Thymus (tissue), 11 donors: ENCODE measurements at regions not wholly inside any gene's neighbourhood (a gene's known extent, or its start where the extent isn't known, plus 50 kb on each side); places are given as distances from the start of the nearest gene placed in this dataset.

Experiments
- DNase-seq, 9 donors: peaks; one replicate each; pipeline ENCODE4 v3.0.0-alpha.2; 2013; ENCODE audit warnings: low spot score in 9 of 9, low read depth in 6 of 9, missing footprints in 1 of 9
- H3K27ac ChIP-seq, 2 donors: one replicate each; pipeline ENCODE4 v1.5.1; 2013; ENCODE audit warnings: control low read depth in 1 of 2, low read depth in 1 of 2, low read length in 1 of 2, mild to moderate bottlenecking in 1 of 2, moderate library complexity in 1 of 2
- H3K27me3 ChIP-seq, 2 donors: one replicate each; pipeline ENCODE4 v1.5.1; 2013; ENCODE audit warnings: low read length in 1 of 2; ENCODE audit not compliant: control insufficient read depth in 2 of 2, insufficient read depth in 1 of 2
- H3K36me3 ChIP-seq, 2 donors: one replicate each; pipeline ENCODE4 v1.5.1; 2013; ENCODE audit warnings: low read length in 1 of 2, mild to moderate bottlenecking in 1 of 2, moderate library complexity in 1 of 2; ENCODE audit not compliant: control insufficient read depth in 2 of 2, insufficient read depth in 2 of 2
- H3K4me1 ChIP-seq, 2 donors: one replicate each; pipeline ENCODE4 v1.5.1; 2013; ENCODE audit warnings: low read length in 2 of 2; ENCODE audit not compliant: control insufficient read depth in 2 of 2, insufficient read depth in 2 of 2
- H3K4me3 ChIP-seq, 2 donors: one replicate each; pipeline ENCODE4 v1.5.1; 2013; ENCODE audit warnings: low read length in 2 of 2, control low read depth in 1 of 2, mild to moderate bottlenecking in 1 of 2
- H3K9me3 ChIP-seq, 2 donors: one replicate each; pipeline ENCODE4 v1.5.1; 2013; ENCODE audit warnings: low read length in 1 of 2, mild to moderate bottlenecking in 1 of 2; ENCODE audit not compliant: control insufficient read depth in 2 of 2, insufficient read depth in 1 of 2
- WGBS: extraction: QIAGEN DNeasy Blood & Tissue Kit; methylation state at CpG from one replicate; pipeline ENCODE4 v1.1.7; 2013; 5-methylcytosine and 5-hydroxymethylcytosine counted together
- donor health status: healthy.

DNA sequence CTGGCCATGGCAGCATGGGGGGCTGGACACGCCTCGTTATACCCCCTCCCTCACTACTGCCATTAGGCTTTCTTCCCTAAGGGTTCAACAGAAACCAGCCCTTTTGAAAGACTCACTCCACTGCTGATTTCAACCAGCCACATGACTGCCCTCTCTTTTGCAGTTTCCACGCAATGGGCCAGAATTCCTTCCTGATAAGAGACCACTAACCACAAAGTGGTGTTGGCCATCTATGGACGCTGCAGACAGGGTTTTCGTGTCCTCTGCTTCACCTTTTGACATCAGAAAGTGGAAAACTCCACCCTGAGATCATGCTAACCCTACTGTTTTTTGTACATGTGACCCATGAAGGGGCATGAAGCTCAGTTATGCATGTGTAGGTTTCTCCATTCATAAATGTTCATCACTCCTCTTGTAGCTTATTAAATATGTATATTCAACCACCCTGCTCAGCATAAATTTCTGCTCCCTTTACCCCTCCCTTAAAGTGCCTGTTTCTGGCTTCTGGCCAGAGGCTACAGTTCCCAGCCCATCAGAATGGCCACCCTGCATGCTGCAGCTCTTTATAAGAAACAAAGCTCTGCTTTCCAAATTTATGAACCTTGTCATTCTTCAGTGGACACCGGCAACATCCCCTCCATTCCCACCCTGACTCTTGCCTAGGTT is 105.6 kb upstream of the KCNK12 start:
- H3K4me3 ChIP-seq = no peak overlapping the region
- no peak for DNase-seq
- H3K9me3 ChIP-seq = no peaks in the 10 kb centered on the region
- H3K27me3 ChIP-seq = no peaks in the 10 kb centered on the region
- 80% methylated on average over 6 of the region's 6 CpGs for WGBS
- H3K4me1 ChIP-seq = no peaks in the 10 kb centered on the region
- no peak overlapping the region for H3K27ac ChIP-seq
- H3K36me3 ChIP-seq = no peaks in the 10 kb centered on the region

DNA sequence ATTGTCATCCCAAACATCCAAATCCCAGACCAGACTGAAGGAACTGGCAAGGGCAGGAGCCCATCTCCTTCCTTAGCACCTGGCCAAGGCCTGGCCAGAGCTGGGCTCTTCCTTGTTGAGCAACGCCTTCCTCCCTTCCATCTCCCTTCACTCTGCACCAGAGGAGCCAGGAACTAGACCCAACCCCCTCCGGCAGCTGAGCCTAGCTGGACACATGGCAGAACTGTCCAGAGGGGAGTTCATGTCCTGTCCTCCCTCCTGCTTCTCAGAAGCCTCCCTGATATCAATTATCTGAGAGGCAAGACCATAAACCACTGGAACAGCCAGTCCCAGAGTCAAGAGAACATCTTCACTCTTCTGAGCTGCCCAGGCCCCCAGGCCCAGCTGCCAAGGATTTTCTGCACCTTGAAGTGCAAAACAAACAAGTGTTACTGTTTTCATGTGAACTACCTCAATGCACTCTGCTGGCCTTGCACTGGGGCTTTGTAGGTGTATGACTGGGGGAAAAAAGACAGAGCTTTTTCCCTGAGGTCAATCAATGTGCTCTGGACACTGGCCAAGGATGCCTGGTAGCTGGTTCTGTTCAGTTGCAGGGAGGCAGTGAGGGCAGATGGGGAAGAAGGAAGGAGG is 104.5 kb upstream of the KCNK12 start:
- Histone ChIP-seq H3K4me3 (no peak overlapping the region), H3K36me3 (no peaks in the 10 kb centered on the region), H3K9me3 (no peaks in the 10 kb centered on the region), H3K27me3 (no peaks in the 10 kb centered on the region), H3K4me1 (no peaks in the 10 kb centered on the region), H3K27ac (no peak overlapping the region)
- no peak for DNase-seq
- WGBS = 96% methylated on average over 2 of the region's 2 CpGs

GRCh38 chr2:47666332-47666731 is 95.5 kb upstream of the KCNK12 start:
- no peak overlapping the region for H3K4me3 ChIP-seq
- no peak for DNase-seq
- no peaks in the 10 kb centered on the region for H3K36me3 ChIP-seq
- no peaks in the 10 kb centered on the region for H3K9me3 ChIP-seq
- H3K4me1 ChIP-seq = no peaks in the 10 kb centered on the region
- no peak overlapping the region for H3K27ac ChIP-seq
- H3K27me3 ChIP-seq = no peaks in the 10 kb centered on the region

GRCh38 chr2:47664817-47665216 is 94.0 kb upstream of the KCNK12 start:
- DNase-seq = no peak
- Histone ChIP-seq H3K4me3 (no peak overlapping the region), H3K27ac (no peak overlapping the region), H3K9me3 (no peaks in the 10 kb centered on the region), H3K27me3 (no peaks in the 10 kb centered on the region), H3K36me3 (no peaks in the 10 kb centered on the region), H3K4me1 (no peaks in the 10 kb centered on the region)
- 85% methylated on average over 7 of the region's 7 CpGs for WGBS

DNA sequence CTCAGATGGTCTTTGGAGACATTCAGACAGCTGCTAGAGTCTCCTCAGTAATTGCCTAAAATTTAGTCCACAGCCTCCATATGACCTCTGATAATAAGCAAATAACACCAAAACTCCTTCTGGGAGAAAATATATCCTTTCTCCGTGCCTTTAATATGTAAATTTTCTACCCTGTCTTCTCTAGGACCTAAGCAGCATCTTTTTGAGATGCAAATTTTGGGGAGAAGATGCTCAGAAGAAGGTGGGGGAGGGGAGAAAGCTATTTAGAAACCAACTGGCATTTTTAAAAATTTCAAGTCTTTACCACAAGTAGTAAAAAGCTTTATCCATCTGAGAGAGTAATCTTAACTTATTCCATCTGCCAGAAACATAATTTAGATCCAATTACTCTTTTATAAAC is 91.8 kb upstream of the KCNK12 start:
- H3K4me3 ChIP-seq = no peak overlapping the region
- no peak for DNase-seq
- WGBS = 94% methylated on average over 1 of the region's 1 CpG
- no peaks in the 10 kb centered on the region for H3K36me3 ChIP-seq
- H3K9me3 ChIP-seq = no peaks in the 10 kb centered on the region
- no peak overlapping the region for H3K27ac ChIP-seq
- no peaks in the 10 kb centered on the region for H3K27me3 ChIP-seq
- H3K4me1 ChIP-seq = no peaks in the 10 kb centered on the region

DNA sequence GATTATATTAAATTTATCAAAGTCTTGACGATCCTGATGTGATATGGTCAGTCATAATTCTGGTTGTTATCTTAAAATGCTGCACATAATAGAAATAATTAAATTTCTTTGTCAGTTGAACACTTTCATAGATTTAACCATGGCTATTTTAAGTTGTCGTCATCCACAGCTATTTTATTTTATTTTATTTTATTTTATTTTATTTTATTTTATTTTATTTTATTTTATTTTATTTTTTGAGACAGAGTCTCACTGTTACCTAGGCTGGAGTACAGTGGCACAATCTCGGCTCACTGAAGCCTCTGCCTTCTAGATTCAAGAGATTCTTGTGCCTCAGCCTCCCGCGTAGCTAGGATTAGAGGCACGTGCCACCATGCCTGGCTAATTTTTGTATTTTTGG is 90.5 kb upstream of the KCNK12 start:
- DNase-seq = no peak
- Histone ChIP-seq H3K36me3 (no peaks in the 10 kb centered on the region), H3K27me3 (no peaks in the 10 kb centered on the region), H3K4me1 (no peaks in the 10 kb centered on the region), H3K9me3 (no peaks in the 10 kb centered on the region), H3K4me3 (no peak overlapping the region), H3K27ac (no peak overlapping the region)
- 98% methylated on average over 6 of the region's 6 CpGs for WGBS

DNA sequence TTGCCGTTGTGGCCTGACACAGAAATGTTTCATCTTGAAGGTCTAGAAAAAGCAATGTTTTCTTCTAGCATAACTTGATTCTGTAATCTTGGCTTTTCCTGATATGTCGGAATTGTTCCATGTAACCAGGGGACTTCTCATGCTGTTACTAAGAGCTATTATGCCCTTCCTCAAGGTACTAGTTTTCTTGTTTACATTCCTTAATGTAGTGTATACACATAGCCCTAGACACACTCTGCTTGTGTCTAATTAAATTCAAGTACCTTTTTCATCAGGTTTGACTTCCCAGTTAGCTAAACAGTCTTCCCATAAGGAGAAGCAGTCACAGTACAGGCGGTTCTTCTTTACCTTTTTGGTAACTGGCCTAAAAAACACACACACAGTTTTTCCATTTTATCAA is 89.4 kb upstream of the KCNK12 start:
- H3K27me3 ChIP-seq = no peaks in the 10 kb centered on the region
- H3K4me1 ChIP-seq = no peaks in the 10 kb centered on the region
- no peak overlapping the region for H3K27ac ChIP-seq
- WGBS = 95% methylated on average over 3 of the region's 3 CpGs
- H3K4me3 ChIP-seq = no peak overlapping the region
- DNase-seq = no peak
- H3K36me3 ChIP-seq = no peaks in the 10 kb centered on the region
- H3K9me3 ChIP-seq = no peaks in the 10 kb centered on the region

DNA sequence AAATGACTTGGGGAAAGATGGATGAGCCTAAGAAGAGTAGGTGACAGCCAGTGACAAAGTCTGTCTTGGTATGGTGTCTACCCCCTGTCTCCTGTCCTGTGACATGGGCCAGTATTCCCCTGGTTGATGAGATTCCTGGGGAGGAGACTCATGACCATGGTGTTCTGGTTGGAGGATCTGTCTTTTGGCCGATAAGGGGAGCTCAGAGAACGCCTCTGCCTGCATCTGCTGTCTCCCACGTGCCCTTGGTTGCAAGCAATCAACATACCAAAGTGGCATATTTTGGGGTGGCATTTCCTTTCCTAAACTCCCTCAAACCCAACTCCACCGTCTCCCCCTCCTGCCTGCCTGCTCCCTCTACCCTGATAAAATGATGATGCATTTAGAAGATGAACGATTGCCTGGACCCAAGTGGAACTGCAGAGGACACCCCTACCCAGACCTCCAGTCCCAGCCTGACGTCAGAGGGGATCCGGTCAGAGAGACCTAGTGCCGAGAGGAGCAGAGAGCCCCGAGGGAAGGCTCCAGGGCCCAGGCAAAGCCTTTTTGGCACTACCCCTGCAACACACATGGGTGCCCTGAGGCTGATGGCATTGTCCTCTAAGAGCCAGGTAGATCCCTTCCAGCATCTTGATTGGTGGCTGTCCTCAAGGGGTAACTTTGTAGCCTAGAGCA is 88.0 kb upstream of the KCNK12 start:
- H3K4me1 ChIP-seq = no peaks in the 10 kb centered on the region
- no peaks in the 10 kb centered on the region for H3K9me3 ChIP-seq
- WGBS = 95% methylated on average over 9 of the region's 9 CpGs
- no peak for DNase-seq
- H3K36me3 ChIP-seq = no peaks in the 10 kb centered on the region
- no peak overlapping the region for H3K27ac ChIP-seq
- H3K27me3 ChIP-seq = no peaks in the 10 kb centered on the region
- H3K4me3 ChIP-seq = no peak overlapping the region

DNA sequence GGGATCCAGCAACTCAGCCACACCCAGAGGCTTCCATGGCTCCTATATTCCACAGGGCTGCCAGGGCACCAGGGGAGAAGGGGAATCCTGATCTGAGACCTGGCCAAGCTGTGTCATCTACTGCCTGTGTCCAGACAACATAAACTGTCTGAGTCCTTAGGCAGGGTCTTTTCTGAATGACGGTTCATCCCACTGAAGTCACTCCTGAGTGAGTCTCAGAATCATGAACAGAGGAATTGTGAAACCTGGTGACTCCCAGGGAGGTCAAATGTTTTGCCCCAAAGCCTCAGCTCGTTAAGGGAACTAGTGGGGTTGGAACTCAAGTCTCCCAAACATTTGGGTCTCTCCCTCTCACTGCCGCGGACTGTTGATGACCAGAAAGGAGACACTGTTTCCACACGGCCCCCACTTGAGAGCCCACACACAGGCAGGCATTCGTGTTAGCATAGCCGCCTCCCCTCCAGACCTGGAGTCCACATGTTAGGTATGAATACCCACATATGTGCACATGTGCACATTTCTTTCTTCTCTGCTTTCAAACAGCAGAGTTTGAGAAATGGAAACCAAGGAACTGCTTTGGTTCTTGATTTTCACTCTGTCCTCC is 87.2 kb upstream of the KCNK12 start:
- Histone ChIP-seq H3K27ac (no peak overlapping the region), H3K36me3 (no peaks in the 10 kb centered on the region), H3K27me3 (no peaks in the 10 kb centered on the region), H3K4me1 (no peaks in the 10 kb centered on the region), H3K4me3 (no peak overlapping the region), H3K9me3 (no peaks in the 10 kb centered on the region)
- no peak for DNase-seq
- 93% methylated on average over 7 of the region's 7 CpGs for WGBS
